Activated CD4-positive, alpha-beta memory T cell treated with anti-CD3 and anti-CD28 coated beads for 36 hours (primary cell): ENCODE measurements at regions not wholly inside any gene's neighbourhood (a gene's known extent, or its start where the extent isn't known, plus 50 kb on each side); places are given as distances from the start of the nearest gene placed in this dataset.
"Not testable (repeated sequence)": the region's sequence is repeated elsewhere in the genome, so short reads cannot be mapped to it uniquely, and the experiment has no call there.

Experiments used
- CTCF ChIA-PET: fragments of 350-600 bp; sonication (Branson Sonifier 250); formaldehyde crosslinking; loops from one replicate; lab custom pipeline; 2021; ENCODE audit warnings: antibody characterized with exemption, inconsistent platforms; lab: Charles Lee
- POLR2A ChIA-PET: fragments of 350-600 bp; sonication (Branson Sonifier 250); formaldehyde crosslinking; loops from one replicate; lab custom pipeline; 2021; ENCODE audit warnings: antibody characterized with exemption; lab: Charles Lee
- DNase-seq: peaks from one replicate; pipeline ENCODE4 v3.0.0-alpha.2; 2020
- H3K27ac Mint-ChIP-seq: one replicate; pipeline ENCODE4 v1.8.0; 2021; ENCODE audit warnings: mixed read lengths
- H3K27me3 Mint-ChIP-seq: one replicate; pipeline ENCODE4 v1.8.0; 2021; ENCODE audit warnings: mixed read lengths
- H3K36me3 Mint-ChIP-seq: one replicate; pipeline ENCODE4 v1.8.0; 2021; ENCODE audit warnings: mixed read lengths
- H3K4me1 Mint-ChIP-seq: one replicate; pipeline ENCODE4 v1.8.0; 2021; ENCODE audit warnings: low read depth, mixed read lengths
- H3K4me3 Mint-ChIP-seq: one replicate; pipeline ENCODE4 v1.8.0; 2021; ENCODE audit warnings: mild to moderate bottlenecking, mixed read lengths
- H3K9me3 Mint-ChIP-seq: one replicate; pipeline ENCODE4 v1.8.0; 2021; ENCODE audit warnings: mixed read lengths
- intact Hi-C: fragments of 100-400 bp; cut with micrococcal nuclease; formaldehyde crosslinking; loops from one replicate; pipeline ENCODE4 v1.15.1; 2023

DNA sequence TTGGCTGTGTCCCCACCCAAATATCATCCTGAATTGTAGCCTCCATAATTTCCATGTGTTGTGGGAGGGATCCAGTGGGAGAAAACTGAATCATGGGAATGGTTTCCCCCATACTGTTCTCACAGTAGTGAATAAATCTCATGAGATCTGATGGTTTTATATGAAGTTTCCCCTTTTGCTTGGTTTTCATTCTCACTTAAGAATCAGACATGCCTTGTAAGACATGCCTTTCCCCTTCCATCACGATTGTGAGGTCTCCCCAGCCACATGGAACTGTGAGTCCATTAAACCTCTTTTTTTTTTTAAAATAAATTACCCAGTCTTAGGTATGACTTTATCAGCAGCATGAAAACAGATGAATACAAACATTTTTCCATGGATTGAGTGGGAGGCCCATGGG lies 652.9 kb downstream of the ETNK1 start:
- ChIA-PET CTCF (no interaction called here), POLR2A (no interaction called here)
- peaks cover 4% of the 10 kb centered on the region for H3K9me3 Mint-ChIP-seq
- no peaks in the 10 kb centered on the region for H3K36me3 Mint-ChIP-seq
- H3K4me1 Mint-ChIP-seq, result no peaks in the 10 kb centered on the region
- no peak overlapping the region for H3K27ac Mint-ChIP-seq
- H3K4me3 Mint-ChIP-seq, result no peak overlapping the region
- no peaks in the 10 kb centered on the region for H3K27me3 Mint-ChIP-seq
- intact Hi-C loops, result no loop called here
- DNase-seq, result no peak

DNA sequence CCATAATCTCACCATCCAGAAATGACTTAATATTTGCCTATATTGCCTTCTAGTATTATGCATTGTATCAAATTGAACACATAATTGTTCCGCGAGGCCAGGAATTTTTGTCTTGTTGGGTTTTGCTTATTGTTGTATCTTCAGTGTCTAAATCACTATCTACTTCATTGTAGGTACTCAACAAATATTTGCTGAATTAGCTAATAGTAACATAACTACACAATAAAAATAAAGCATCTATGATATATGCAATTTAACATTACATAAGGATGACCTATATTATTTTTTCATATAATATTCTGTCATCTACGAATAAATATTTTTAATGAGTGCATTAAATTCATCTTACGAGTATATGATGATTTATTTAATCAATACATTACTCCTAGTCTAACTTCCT lies 656.3 kb downstream of the ETNK1 start:
- H3K36me3 Mint-ChIP-seq, result no peaks in the 10 kb centered on the region
- H3K9me3 Mint-ChIP-seq, result peaks cover 15% of the 10 kb centered on the region
- ChIA-PET POLR2A (no interaction called here), CTCF (no interaction called here)
- no peaks in the 10 kb centered on the region for H3K4me1 Mint-ChIP-seq
- H3K27me3 Mint-ChIP-seq, result no peaks in the 10 kb centered on the region
- H3K27ac Mint-ChIP-seq, result no peak overlapping the region
- DNase-seq, result no peak
- H3K4me3 Mint-ChIP-seq, result no peak overlapping the region
- intact Hi-C loops, result no loop called here

DNA sequence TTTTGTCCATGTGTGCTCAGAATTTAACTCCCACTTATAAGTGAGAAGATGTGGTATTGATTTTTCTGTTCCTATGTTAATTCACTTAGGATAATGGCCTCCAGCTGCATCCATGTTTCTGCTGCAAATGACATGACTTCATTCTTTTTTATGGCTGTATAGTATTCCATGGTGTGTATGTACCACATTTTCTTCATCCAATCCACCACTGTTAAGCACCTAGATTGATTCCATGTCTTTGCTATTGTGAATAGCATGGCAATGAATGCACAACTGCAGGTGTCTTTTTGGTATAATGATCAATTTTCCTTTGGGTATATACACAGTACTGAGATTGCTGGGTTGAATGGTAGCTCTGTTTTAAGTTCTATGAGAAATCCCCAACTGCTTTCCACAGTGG lies 657.7 kb downstream of the ETNK1 start:
- POLR2A ChIA-PET, result no interaction called here
- CTCF ChIA-PET, result no interaction called here
- no peak for DNase-seq
- Mint-ChIP-seq H3K4me3 (no peak overlapping the region), H3K27me3 (no peaks in the 10 kb centered on the region), H3K27ac (no peak overlapping the region), H3K36me3 (no peaks in the 10 kb centered on the region), H3K9me3 (peaks cover 15% of the 10 kb centered on the region), H3K4me1 (no peaks in the 10 kb centered on the region)
- intact Hi-C loops, result no loop called here

DNA sequence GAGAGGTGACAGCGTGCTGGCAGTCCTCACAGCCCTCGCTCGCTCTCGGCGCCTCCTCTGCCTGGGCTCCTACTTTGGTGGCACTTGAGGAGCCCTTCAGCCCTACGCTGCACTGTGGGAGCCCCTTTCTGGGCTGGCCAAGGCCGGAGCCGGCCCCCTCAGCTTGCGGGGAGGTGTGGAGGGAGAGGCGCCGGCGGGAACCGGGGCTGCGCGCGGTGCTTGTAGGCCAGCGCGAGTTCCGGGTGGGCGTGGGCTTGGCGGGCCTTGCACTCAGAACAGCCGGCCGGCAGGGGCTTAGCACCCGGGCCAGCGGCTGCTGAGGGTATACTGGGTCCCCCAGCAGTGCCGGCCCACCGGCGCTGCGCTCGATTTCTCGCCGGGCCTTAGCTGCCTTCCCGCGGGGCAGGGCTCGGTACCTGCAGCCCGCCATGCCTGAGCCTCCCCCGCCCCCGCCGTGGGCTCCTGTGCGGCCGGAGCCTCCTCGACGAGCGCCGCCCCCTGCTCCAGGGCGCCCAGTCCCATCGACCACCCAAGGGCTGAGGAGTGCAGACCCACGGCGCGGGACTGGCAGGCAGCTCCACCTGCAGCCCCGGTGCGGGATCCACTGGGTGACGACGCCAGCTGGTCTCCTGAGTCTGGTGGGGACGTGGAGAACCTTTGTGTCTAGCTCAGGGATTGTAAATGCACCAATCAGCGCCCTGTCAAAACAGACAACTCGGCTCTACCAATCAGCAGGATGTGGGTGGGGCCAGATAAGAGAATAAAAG lies 661.0 kb downstream of the ETNK1 start:
- H3K27me3 Mint-ChIP-seq, H3K4me3 Mint-ChIP-seq, intact Hi-C loops, H3K36me3 Mint-ChIP-seq, H3K27ac Mint-ChIP-seq, DNase-seq, CTCF ChIA-PET, POLR2A ChIA-PET, H3K4me1 Mint-ChIP-seq: not testable (repeated sequence)
- peaks cover 15% of the 10 kb centered on the region for H3K9me3 Mint-ChIP-seq

DNA sequence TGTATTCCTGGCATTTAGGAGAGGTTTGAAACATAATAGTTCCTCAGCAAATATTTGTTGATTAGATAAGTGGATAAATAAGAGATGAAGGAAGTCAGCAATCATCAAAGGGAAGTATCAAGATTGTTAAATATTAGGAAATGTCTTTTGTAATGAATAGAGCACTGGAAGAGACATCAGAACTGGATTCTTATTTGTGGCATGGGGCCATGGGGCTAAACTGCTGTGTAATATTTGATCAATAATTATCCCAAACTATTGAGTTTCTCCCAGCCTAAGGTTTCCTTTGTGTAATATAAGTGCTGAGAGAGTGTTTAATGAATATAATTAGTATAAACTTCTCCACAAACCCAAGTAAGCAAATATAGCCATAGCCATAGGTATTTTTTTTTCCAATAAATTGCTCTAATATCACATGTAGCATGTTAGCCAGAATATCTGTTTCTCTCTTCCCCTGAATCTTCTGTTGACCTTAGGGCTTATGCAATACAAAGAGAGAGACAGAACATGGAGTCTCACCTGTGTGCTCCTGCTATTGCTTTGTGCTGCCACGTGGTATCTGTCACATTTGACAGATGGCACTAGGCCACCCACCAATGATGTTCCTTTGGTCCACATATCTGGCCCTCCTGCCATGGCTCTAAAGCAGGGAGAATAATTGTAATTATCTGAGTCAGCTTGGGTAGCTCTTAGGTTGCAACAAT lies 658.7 kb downstream of the SOX5 start:
- ChIA-PET CTCF (no interaction called here), POLR2A (no interaction called here)
- Mint-ChIP-seq H3K27me3 (no peaks in the 10 kb centered on the region), H3K4me3 (no peak overlapping the region), H3K27ac (no peak overlapping the region), H3K4me1 (no peaks in the 10 kb centered on the region), H3K36me3 (no peaks in the 10 kb centered on the region), H3K9me3 (no peaks in the 10 kb centered on the region)
- DNase-seq, result no peak
- intact Hi-C loops, result no loop called here

DNA sequence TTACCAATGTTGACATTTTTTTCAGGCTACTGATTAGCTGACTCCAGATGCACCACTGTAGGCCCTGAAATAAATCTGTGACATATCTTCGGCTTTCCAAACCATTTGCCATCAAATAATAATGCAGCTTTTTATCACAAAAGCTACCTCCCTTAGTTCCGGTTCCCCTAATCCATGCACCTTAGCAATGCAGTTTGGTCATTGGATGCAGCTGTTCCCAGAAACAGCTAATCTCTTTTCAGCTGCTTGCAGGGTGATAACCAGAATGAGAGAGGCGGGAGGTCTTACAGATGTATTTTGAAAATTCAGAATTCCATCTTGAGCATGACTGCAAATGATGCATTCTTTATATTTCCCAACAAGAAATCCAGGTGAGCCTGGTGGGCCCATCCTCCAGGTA lies 646.2 kb downstream of the SOX5 start:
- DNase-seq, result no peak
- Mint-ChIP-seq H3K9me3 (no peaks in the 10 kb centered on the region), H3K27ac (no peak overlapping the region), H3K27me3 (no peaks in the 10 kb centered on the region), H3K36me3 (no peaks in the 10 kb centered on the region), H3K4me1 (no peaks in the 10 kb centered on the region), H3K4me3 (no peak overlapping the region)
- ChIA-PET POLR2A (no interaction called here), CTCF (no interaction called here)
- intact Hi-C loops, result no loop called here

DNA sequence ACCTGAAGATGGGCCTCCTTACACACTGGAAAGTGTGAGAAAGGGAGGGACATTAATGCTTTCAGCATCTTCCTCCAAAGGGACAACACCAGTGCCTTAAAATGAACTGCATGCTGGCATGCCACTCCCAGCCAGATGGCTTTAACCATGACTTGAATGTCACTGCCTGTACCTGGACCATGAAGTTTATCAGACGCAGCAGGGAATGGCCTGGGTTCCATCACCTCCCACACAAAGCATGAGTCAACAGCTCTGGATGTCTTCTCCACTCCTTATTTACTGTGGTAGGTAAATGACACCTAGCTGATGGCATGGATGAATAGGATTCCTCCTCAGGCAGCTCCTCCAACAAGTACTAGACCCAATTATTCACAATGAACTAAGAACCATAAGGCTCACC lies 645.6 kb downstream of the SOX5 start:
- H3K27ac Mint-ChIP-seq, result no peak overlapping the region
- no peak for DNase-seq
- no peak overlapping the region for H3K4me3 Mint-ChIP-seq
- intact Hi-C loops, result no loop called here
- H3K36me3 Mint-ChIP-seq, result no peaks in the 10 kb centered on the region
- CTCF ChIA-PET, result no interaction called here
- POLR2A ChIA-PET, result no interaction called here
- no peaks in the 10 kb centered on the region for H3K9me3 Mint-ChIP-seq
- no peaks in the 10 kb centered on the region for H3K27me3 Mint-ChIP-seq
- no peaks in the 10 kb centered on the region for H3K4me1 Mint-ChIP-seq

DNA sequence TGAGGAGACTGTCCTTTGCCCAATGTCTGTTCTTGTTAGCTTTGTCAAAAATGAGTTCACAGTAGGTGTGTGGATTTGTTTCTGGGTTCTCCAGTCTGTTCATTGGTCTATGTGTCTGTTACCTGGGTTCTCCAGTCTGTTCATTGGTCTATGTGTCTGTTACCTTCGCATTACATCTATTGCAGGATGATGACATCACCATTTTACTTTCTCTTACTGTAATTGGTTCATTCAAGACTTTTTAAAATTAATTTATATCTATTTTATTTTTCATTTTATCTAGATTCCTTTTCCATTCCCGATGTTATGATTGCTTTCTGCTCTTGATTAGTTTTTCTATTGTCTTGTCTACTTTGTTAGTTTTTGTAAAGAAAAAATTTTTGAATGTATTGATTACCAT lies 615.5 kb downstream of the SOX5 start:
- DNase-seq, result no peak
- CTCF ChIA-PET, result no interaction called here
- intact Hi-C loops, result no loop called here
- no peak overlapping the region for H3K4me3 Mint-ChIP-seq
- POLR2A ChIA-PET, result no interaction called here
- no peaks in the 10 kb centered on the region for H3K4me1 Mint-ChIP-seq
- no peaks in the 10 kb centered on the region for H3K36me3 Mint-ChIP-seq
- H3K27ac Mint-ChIP-seq, result no peak overlapping the region
- H3K9me3 Mint-ChIP-seq, result peaks cover 4% of the 10 kb centered on the region
- H3K27me3 Mint-ChIP-seq, result no peaks in the 10 kb centered on the region

DNA sequence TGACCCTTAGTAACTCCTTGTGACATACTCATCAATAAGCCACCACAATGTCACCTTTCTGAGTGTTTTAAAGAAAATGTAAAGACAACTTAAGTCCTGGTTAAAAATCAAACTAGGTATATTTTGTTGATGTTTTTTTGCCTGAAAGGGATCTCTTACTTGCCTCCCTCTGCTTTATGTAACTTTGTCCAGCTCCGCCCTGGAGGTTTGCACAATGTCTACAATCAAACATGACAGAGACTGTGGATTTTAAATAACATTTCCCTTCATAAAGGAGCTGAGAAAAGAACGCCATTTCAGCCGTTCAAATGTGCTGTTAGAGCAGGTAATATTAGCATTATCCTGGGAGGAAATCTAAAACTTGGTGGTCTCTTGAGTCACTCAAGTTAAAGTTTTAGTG lies 613.9 kb downstream of the SOX5 start:
- no peaks in the 10 kb centered on the region for H3K36me3 Mint-ChIP-seq
- H3K27ac Mint-ChIP-seq, result no peak overlapping the region
- ChIA-PET CTCF (no interaction called here), POLR2A (no interaction called here)
- DNase-seq, result no peak
- intact Hi-C loops, result no loop called here
- H3K27me3 Mint-ChIP-seq, result no peaks in the 10 kb centered on the region
- H3K4me3 Mint-ChIP-seq, result no peak overlapping the region
- H3K4me1 Mint-ChIP-seq, result no peaks in the 10 kb centered on the region
- peaks cover 4% of the 10 kb centered on the region for H3K9me3 Mint-ChIP-seq

DNA sequence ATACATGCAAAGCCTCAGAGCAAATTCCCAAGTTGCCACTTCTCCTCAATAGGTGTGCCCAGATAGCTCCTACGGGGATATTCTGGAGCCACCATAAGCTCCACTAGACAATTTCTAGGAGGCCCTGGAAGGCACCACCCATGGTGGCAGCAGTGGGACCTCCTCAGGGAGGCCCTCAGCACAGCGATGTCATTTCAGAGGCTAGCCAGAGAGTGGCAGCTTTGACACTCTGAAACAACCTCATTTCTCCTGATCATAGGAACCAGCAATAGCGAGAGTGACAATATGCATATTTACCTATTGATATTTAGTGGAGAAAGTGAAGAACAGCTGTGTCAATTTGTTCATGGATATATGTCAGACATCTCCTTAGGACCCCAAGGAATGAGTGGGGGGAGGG lies 612.3 kb downstream of the SOX5 start:
- Mint-ChIP-seq H3K27me3 (no peaks in the 10 kb centered on the region), H3K36me3 (no peaks in the 10 kb centered on the region), H3K4me1 (no peaks in the 10 kb centered on the region), H3K27ac (no peak overlapping the region), H3K4me3 (no peak overlapping the region), H3K9me3 (peaks cover 4% of the 10 kb centered on the region)
- CTCF ChIA-PET, result no interaction called here
- no peak for DNase-seq
- intact Hi-C loops, result no loop called here
- POLR2A ChIA-PET, result no interaction called here

DNA sequence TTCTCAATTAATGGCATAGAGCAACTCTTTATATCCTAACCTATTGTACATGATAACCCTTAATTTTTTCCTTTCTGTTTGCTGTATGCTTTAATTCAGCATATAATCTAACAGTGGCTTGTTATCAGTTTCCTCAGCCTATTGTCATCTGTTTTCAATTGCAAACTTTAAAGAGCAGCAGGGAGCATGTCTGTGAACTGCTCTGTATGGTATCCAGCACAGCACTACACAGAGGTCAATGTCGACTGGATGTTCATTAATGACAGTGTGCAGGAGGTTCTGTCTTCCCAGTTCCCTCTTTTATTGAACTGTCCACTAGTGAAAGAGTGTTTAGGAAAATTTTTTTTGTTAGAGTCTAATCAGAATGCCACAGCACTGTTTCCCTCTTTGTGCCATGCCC lies 609.1 kb downstream of the SOX5 start:
- intact Hi-C loops, result no loop called here
- no peaks in the 10 kb centered on the region for H3K36me3 Mint-ChIP-seq
- ChIA-PET POLR2A (no interaction called here), CTCF (no interaction called here)
- H3K27ac Mint-ChIP-seq, result no peak overlapping the region
- H3K9me3 Mint-ChIP-seq, result no peaks in the 10 kb centered on the region
- no peak for DNase-seq
- no peaks in the 10 kb centered on the region for H3K4me1 Mint-ChIP-seq
- H3K27me3 Mint-ChIP-seq, result no peaks in the 10 kb centered on the region
- H3K4me3 Mint-ChIP-seq, result no peak overlapping the region

DNA sequence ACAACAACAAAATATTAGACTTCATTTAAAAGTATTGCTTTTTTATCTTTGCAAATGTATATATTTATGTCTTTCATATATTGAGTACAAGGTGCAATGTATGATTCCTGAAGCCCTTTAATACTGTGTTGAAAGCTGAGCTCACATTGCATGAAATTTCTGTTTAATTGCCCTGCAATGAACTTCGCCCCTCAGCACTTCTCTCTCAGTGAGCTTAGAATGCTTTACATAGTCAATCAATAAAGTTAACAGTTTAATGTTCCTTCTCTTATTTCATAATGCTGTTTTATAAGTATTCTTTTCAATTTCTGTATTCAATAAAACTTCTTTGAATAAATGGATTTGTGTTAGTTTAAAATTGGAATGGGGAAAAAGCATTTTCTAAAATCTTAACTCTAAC lies 607.1 kb downstream of the SOX5 start:
- Mint-ChIP-seq H3K27me3 (no peaks in the 10 kb centered on the region), H3K36me3 (no peaks in the 10 kb centered on the region), H3K27ac (no peak overlapping the region), H3K4me3 (no peak overlapping the region), H3K9me3 (no peaks in the 10 kb centered on the region), H3K4me1 (no peaks in the 10 kb centered on the region)
- ChIA-PET CTCF (no interaction called here), POLR2A (no interaction called here)
- intact Hi-C loops, result no loop called here
- no peak for DNase-seq

DNA sequence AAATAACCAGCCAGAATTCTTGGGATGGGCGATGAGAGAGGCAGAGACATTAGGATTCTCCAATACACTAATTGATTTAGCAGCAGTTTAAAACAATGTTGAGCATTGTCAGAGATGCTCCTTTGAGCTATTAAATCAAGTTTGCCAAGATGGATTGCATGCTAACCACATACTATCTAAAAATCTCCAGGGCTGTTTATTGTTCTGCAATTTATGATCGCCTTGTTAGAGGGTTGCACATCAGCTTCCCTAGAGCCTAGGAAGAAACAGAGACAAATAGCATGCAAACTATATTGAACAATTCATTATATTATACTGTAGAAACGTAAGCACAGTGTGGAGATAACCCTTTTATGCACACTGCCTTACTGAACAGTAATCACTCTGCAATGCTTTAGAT lies 599.9 kb downstream of the SOX5 start:
- H3K4me1 Mint-ChIP-seq, result no peaks in the 10 kb centered on the region

More for the DNA sequence above, 599.9 kb downstream of the SOX5 start:
- Mint-ChIP-seq H3K9me3 (no peaks in the 10 kb centered on the region), H3K27me3 (no peaks in the 10 kb centered on the region), H3K4me3 (no peak overlapping the region), H3K27ac (no peak overlapping the region), H3K36me3 (no peaks in the 10 kb centered on the region)
- CTCF ChIA-PET, result no interaction called here
- intact Hi-C loops, result no loop called here
- no peak for DNase-seq
- POLR2A ChIA-PET, result no interaction called here
